NCI-H526 (cell line): ENCODE measurements at regions not wholly inside any gene's neighbourhood (a gene's known extent, or its start where the extent isn't known, plus 50 kb on each side); places are given as distances from the start of the nearest gene placed in this dataset.
"Not testable (repeated sequence)": the region's sequence is repeated elsewhere in the genome, so short reads cannot be mapped to it uniquely, and the experiment has no call there.

Source experiments
- DNase-seq, 2 experiments: peaks; one replicate each; lab custom pipeline; 2025; lab: John Stamatoyannopoulos, UW

DNA sequence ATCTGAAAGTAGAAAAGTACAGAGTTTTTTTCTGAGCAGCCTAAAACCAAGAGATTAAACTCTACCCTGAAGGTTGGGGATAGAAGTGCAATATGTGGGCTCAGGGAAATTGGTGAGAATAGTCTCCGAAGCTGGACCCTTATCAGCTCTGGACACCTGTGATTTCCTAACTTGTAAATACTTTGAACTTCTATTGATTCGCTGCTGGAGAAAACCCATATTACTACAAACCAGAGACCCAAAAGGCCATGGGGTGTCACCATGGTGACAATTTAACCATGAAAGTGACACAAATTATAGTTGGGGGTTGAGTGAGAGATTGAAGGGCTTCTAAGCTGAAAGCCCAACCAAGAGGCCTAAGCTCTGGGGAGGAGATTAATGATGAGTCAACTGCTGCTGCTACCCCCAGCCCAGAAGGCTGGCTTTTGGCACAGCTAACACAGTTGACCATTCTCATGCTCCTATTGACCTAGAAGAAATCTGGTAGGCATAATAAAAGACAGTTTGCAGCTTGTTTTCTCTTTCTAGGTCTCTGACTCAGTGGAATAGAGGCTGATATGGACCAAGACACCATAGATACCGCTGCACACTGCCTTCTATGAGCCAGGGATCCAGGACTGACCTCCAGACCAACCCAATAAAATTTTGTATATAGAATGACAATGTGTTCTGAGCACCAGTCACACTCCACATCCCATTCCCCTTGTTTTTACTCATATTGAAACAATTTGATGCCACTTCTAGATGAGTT is 131.9 kb upstream of the FNDC3A start:
- DNase-seq = no peak

DNA sequence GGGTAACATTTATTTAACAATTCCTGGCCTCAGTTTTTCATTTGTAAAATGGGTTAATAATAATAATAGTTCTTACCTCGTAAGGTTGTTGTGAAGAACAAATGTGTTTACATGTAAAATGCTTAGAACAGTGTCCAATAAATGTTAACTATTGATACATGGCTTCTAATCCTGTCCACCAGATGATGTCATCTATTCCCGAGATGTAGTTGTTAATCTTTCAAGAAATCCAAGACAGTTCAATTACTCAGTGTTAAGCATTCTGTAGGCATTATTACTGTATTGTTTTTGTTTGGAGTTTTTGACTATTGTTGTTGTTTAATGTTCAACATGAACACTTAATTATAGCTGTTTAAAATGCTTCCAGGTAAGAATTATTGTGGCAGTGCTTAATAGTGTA is 131.0 kb upstream of the FNDC3A start:
- DNase-seq = no peak

DNA sequence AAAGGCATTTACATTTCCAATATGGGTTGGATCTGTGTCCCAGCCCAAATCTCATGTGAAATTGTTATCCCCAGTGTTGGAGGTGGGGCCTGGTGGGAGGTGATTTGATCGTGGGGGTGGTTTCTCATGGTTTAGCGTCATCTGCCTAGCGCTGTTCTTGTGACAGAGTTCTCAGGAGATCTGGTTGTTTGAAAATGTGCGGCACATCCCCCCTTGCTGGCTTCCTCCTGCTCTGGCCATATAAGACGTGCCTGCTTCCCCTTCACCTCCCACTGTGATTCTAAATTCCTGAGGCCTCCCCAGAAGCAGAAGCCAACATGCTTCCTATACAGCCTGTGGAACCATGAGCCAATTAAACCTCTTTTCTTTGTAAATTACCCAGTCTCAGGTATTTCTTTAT is 126.2 kb upstream of the FNDC3A start:
- no peak for DNase-seq

DNA sequence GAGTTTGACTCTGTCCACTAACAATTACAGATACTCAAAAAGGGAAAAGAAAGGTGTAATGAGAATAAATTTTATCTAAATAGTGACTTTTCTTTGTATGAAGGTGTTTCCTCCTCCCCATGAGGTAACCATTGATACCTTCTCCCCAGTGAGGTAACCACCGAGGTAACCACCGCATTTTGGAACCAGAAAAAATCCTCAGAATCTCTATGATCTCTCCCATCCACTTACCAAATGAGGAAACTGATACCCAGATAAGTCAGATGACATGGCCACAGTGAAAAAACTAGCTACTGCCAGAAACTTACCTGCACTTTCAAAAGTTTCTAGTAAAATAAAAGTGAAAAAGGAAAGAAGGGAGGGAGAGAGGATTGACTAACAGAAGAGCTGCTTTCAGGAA is 124.0 kb upstream of the FNDC3A start:
- DNase-seq = no peak

DNA sequence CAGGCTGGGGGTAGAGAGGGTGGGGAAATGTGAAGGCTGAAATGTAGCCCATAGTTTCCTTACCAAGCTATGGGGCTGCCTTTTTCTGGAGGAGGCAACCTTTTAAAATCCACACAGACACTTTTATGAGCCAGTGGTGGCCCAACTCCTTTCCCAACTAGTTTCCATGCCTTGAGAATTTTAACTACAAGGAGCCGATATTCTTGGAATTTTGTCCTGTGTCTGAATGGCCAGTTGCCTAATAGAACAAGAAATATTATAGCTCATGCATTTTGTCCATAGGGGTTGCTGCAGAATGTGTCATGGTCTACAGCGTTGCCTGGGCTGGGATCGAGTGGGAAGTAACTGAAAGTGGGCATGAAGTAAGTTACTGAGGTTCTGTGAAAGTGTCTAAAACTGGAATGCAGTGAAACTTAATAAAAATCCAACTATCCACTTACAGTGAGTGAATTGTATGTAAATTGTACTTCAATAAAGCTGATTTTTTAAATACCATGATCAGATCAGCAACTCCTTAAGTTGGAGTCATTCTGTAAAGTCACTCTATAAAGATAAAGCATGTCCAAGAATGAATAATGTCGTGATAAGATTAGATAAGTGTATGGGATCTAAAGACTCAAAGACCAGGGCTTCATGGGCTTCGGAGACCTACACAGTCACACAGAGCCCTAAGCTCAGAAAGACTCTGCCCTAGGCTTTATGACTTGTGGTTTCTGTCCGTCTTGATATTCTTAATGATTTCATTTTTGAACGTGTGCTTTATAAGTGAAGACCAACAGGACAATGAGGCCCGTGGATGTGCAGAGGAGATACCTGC is 122.6 kb upstream of the FNDC3A start:
- DNase-seq = no peak

DNA sequence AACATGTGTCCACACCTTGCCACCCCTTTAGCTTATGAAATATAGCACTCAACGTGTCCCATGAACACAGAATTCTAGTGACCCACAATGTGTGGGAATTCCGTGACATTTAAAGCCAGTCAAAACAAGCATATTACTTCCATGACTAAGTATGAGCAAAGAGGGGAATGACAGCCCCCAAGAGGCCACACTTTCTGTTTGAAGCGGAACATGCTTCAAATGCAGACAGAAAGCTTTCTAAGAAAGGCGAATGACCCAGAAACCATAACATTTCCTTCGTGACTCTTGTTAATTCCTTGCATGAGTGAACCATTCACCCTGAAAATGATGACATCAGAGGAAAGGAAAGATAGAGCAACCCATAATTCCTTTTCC is 122.0 kb upstream of the FNDC3A start:
- no peak for DNase-seq

DNA sequence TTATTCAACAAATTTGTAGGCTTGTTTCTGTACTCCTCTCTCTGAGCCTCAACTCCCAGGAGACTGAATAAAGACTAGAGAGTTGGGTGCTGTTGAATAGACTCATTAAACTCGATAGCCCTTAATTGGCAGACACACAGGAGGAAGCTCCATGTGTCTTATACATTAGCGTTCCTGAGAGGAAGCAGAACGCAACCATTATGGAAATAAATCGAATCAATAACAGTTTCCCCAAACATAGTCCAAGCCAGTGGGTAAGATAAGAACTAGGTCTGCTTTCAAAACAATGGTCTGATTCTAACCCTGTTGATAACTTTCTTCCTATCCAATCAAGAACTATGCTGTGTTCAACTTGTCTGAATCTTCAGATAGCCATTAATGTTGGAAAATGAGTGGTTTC is 118.1 kb upstream of the FNDC3A start:
- DNase-seq = no peak

DNA sequence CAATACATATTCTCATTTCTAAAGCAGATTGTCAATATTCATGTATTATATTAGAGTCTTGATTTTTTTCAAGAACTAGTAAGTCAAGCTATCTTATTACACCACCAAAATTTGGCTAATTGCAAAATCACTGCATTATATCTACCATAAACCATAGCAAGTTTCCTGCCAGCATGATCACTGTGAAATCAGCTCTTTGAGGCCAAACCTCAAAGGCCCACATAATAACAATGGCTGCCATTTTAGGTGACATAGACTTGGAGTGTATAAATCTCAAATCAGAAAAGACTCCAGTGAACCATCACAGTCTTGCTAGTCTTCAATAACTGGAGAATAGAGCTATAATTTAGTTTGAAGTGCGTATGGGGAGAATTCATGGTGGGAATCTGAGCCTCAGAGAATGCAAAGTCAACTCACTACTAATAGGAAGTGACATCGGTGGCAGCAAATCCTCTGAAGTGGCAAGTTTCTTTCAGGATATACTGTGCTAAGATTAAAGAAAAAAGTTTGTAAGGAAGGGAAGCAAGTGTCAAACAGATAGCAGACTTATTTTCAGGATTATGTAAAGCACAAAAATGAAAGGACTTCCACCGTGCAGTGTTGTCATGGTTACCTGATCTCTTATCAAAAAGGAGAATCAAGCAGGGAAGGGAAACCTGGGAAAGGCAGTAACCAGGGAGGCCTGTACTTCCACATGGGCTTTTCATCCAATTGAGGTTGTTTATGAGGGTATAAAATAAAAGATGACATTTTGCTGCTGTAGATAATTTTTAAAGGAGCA is 117.4 kb upstream of the FNDC3A start:
- DNase-seq = no peak

DNA sequence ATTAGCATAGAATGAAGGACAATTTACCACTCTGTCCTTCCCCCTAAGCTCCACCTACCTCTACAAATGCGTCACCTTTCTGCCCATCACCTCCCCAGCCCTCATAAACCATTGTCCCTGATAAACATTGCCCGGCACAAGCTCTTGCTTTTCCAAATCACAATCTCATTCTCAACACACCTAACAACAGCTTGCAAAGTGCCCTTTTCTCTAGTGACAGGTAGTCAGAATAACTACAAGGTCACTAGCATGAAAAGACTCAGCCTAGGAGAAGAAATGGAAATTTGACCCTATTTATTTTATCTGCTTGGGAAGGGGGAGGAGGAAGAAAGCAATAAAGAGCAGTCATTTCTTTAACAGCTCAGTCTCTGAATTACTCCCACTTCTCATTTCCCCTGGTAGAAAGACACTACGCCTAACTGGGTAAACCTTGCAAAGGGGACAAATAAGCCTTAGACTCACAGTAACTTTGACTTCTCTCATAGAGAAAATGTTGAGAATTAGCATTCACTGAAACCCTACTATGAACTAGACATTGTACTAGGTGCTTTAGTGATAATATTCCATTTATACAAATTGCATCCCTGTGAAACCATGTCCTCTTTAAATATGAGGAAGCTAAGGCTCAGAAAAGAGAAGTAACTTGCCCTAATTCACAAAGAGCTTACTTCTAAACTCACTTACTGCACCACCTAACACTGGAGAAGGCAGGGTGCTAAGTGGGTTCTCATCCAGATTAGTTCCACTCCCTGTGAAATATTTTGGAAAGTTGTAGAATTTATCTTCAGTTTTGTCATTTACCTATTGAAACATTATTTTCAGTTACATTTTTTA is 116.2 kb upstream of the FNDC3A start:
- DNase-seq = no peak

DNA sequence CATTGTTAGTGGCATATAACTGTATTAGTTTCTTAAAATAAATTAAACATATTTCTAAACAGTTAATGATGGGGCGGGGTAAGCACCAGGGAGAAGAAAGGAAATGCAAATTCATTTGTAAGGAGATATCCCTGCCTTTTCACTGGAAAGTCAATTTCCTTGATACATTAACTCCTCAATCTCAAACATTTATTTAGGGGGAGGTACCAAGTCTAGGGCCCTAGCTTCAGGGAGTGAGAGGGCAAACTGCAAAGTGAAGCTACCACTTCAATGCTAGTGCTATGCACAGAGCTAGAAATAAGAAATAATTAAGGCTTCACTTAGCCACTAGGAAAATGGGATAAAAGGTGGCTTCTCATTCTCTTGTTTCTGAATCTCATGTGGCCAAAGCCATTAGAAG is 115.3 kb upstream of the FNDC3A start:
- DNase-seq = peak in 1 of 2 experiments; percentile 6

DNA sequence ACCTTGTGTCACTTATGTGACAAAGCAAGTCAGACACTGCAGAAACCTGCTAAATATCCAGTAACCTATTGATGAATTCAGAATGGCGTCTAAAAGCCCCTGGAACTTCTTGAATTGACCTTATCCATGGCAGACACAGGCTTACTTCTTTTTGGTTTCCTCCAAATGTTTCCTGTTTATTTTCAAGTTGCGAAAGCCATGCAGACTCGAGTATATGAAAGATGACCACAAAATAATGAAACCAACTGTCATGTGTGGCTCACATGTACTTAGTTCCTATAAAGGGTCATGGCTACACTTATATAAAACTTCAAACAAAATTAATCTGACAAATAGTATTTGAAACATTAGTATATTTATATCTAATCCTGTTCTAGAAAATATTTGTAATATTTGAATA is 113.1 kb upstream of the FNDC3A start:
- no peak for DNase-seq

DNA sequence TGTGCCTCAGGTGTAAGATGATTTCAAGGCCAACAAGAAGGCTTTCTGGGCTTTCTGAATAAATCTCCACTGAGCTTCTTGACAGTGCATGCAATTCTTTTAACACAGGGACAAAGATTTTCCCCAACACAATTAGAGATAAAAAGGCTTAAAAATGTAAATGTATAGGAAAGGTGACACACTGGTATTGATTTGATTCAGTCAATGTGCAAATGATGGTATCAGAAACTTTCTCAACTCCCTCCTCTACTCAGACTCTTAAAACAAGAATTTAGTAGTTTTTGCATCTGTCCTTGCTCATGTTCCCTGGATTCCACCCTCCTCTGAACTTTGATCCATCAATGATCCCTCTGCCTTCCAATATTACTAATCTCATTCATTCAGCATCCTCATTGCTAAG is 111.6 kb upstream of the FNDC3A start:
- DNase-seq = no peak

DNA sequence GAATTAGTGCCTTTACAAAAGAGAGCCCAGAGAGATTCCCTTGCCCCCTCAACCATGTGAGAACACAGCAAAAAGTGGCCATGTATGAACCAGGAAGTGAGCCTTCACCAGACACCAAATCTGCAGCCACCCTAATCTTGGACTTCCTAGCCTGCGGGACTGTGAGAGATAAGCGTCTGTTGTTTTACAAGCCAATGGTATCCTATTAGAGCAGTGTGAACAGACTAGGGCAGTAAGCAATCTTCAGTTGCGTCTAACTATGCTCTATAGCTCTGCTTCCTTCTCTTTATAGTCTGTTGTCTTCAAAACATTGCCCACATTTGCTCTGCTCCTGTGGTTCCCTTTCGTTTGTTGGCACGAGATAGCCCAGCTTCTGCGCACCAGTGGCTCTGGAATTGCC is 109.5 kb upstream of the FNDC3A start:
- no peak for DNase-seq

DNA sequence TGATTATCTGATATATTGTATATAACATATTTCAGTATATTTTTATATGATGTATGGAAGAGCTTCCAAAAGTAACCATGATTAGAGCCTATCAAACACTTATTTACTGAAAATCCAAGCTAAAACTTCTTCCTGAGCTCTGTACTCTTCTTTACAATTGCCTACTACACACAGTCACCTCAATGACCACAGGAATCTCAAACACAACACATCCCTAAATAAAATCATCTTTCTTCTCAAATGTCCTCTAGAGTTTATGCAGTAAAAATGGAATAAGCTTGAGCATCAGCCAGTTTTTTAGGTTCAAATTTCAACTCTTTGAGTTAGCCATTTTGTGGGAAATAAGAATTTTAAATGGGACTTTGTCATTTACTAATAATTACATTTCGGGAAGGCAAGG is 102.6 kb upstream of the FNDC3A start:
- DNase-seq = no peak

DNA sequence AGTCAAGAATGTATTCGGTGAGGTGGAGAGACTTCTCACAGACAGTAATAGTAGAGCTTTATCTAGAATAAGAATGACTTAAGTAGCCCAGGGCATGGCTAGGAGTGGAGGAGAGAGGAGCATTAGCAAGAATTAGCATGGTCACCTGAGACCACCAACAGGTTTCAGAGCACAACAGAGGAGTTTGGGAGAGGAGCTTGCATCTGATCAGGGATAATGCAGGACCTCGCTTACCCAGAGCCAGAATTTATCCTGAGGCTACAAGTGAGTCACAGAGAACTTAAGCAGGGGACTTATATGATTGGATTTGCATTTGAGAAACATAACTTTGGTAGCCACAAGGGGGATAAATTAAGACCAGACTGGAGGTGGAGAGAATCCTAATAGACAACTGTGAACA is 102.1 kb upstream of the FNDC3A start:
- peak in 1 of 2 experiments; percentile 15 for DNase-seq

DNA sequence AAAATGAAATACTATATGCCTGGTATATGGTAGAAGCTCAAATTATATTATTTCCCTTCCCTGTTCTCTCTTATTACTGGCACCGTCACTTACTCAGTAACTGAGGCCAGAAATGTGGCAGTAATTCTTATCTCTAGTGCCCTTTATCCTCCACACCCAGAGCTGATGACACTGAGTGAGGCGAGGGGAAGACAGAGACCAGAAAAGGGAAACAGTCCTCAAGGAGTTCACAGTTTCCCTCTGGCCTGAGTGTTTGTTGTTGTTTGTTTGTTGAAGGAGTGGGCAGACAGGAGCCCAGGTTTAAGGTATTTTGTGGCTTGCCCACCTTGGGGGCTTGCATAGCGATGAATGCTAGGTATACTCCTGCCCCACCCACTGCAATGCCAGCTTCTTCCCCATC is 101.5 kb upstream of the FNDC3A start:
- DNase-seq = no peak

DNA sequence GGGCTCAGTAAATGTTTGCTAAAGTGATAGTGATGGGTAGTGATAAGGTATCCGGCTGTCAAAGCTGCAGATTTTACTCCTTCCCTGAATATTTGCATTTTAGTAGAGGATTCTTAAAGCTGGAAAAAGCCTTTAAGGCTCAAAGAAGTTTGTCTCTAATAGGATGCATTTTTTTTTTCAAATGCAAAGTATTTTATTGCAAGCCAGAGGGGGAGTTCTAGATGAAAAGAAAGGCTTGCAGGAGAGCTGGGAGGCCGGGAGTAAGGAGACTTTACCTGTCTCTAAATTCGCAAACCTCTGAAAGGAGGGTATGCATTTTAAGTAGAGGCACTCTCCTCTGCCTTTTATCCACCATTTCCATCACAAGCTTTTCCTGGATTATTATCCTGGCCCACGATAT is 100.7 kb upstream of the FNDC3A start:
- no peak for DNase-seq

DNA sequence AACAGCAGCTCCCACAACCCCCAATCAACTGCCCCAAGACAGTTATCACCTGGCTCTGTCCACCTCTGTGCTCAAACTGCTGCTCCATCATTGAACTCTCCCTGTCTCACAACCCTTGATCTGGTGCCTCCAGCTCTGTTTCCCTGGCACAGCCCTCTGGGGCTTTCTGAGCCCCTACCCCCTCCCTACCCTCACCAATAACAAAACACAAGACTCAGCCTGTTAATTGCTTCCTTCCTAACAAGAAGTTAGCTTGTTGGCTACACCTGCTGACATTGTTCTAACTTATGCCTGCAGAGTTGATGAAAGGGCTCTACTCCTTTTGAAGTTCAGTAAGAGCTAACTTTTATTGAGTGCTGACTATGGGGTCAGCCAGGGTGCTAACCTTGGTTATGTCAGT is 99.4 kb upstream of the FNDC3A start:
- DNase-seq = no peak

DNA sequence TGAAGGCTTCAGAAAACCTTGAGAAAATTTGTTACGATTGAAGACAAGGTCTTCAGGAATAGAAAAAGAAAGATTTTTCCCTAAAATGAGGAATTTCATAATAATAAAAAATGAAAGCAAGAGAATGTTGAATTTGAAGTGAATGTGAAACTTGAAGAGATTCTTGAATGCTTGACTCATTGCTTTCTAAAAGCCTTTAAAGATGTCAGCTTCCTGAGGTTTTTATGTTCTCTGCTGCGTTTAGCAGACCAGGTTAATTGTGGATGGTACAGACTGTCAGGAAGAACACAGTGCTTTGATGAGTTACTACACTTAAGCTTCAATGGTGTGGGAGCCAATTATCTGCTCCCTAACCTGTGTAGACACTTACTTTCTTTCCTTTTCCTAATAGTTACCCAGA is 96.3 kb upstream of the FNDC3A start:
- no peak for DNase-seq

DNA sequence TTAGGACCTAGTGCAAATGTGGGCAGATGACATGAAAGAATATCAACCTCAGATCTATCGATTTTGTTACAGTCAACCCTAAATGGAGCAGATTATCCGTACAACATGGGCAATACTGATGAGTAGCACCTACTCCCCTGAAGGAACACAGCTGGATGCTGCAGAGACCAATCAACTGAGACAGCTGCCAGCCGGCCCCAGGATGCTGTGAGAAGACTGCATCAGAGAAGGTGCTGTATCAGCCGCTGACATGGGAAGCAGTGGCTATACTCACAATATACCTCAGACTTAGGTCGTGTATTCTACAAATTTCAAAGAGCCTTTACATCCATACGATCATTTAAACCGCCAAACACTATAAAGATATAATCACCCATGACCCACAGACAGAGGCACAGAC is 95.9 kb upstream of the FNDC3A start:
- no peak for DNase-seq

DNA sequence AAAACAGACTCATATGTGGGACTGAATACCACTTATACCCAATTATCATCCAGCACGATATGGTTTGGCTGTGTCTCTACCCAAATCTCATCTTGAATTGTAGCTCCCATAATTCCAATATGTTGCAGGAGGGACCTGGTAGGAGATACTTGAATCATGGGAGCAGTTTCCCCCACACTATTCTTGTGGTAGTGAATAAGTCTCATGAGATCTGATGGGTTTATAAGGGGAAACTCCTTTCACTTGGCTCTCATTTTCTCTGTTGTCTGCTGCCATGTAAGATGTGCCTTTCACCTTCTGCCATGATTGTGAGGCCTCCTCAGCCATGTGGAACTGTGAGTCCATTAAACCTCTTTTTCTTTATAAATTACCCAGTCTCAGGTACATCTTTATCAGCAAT is 91.9 kb upstream of the FNDC3A start:
- DNase-seq = not testable (repeated sequence)

DNA sequence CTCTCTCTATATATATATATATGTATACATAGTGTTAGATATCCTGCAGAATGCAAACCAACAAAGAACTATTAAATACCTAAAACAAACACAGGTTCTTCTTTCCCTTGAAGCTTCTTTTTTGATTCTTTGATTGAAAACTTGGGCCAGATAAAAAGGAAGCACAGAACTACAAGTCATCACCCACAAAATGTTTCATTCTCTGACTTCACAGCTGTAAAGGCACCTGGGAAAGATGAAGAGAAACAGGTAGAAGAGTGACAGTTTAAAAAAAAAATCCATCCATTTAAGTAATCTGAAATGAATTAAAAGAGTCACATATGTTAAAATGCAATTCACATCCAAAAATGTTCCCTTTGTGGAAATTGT is 90.7 kb upstream of the FNDC3A start:
- no peak for DNase-seq
